ENCODE measurements at regions not wholly inside any gene's neighbourhood (a gene's known extent, or its start where the extent isn't known, plus 50 kb on each side); places are given as distances from the start of the nearest gene placed in this dataset.

- TF ChIP-seq CTCF (IDR thresholded peaks at IDR 0.05) (no peak), ZFX (IDR thresholded peaks at IDR 0.05; ENCODE audit: borderline replicate concordance) (no peak)
Observed at GRCh38 chr12:128178966-128179365, 88.0 kb upstream of the TMEM132C start.
